A172 (cell line): ENCODE measurements at regions not wholly inside any gene's neighbourhood (a gene's known extent, or its start where the extent isn't known, plus 50 kb on each side); places are given as distances from the start of the nearest gene placed in this dataset.
"Not testable (repeated sequence)": the region's sequence is repeated elsewhere in the genome, so short reads cannot be mapped to it uniquely, and the experiment has no call there.

ENCODE experiments used
- DNase-seq: peaks from one replicate; pipeline ENCODE4 v3.0.0-alpha.2; 2015; ENCODE audit warnings: low spot score

DNA sequence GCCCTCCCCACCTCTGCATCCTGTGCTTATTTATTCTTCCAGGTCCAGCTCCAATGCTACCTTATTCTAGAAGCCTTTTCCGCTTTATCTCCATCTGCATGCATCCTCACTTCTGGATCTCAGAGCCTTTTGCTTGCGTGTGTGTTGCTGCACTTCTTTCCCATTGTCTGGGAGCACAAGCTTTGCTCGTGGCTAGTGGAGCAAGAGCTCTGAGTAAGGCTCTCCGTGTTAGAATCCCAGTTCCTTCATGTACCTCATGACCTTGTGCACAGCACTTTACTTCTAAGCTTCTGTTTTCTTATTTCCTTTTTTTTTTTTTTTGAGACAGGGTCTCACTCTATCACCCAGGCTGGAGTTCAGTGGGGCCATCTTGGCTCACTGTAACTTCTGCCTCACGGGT, 140.0 kb upstream of the POU3F1 start:
- DNase-seq, result no peak

DNA sequence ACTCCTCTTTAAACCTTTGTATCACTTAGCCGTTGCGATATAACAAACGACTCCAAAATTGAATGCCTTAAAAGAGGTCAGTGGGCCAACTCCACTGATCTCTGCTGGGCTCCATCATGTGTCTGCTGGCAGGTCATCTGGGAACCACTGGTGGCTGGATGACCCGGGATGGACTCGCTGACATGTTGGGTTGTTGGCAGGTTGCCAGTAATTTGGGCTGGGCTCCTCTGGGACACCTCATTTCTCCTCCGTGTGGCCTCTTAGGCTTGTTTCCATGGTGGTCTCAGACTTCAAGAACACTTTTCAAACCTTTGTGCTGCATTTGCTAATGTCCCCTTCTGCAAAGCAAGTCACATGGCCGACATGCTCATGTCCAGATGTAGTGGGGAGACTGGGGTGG, 139.3 kb upstream of the POU3F1 start:
- no peak for DNase-seq

- no peak for DNase-seq
These were observed 137.2 kb upstream of the POU3F1 start for GRCh38 chr1:38183747-38184146.

- no peak for DNase-seq
These were observed 136.5 kb upstream of the POU3F1 start for GRCh38 chr1:38183096-38183495.

GRCh38 chr1:38180388-38180787, 133.8 kb upstream of the POU3F1 start:
- not testable (repeated sequence) for DNase-seq

GRCh38 chr1:38179483-38179882, 132.9 kb upstream of the POU3F1 start:
- no peak for DNase-seq

DNA sequence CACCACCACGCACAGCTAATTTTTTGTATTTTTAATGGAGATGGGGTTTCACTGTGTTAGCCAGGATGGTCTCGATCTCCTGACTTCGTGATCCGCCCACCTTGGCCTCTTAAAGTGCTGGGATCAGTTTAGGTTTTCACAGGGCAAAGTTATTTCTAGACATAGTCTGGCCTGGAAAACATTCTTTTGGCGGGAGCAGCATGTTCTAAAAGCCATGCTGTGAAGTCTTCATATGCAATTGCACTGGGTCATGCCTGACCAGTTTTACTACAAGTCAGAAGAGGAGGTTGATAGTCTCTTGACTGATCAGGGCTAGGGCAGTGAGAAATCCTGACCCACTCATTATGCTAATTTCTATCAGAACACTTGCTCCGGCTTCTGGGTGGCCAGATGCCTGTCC, 131.6 kb upstream of the POU3F1 start:
- DNase-seq, result no peak

- no peak for DNase-seq
These were observed 128.5 kb upstream of the POU3F1 start for GRCh38 chr1:38175121-38175520.

GRCh38 chr1:38173848-38174247, 127.3 kb upstream of the POU3F1 start:
- no peak for DNase-seq

- DNase-seq, result no peak
These were observed 126.7 kb upstream of the POU3F1 start for GRCh38 chr1:38173157-38173831.

GRCh38 chr1:38169121-38169520, 122.5 kb upstream of the POU3F1 start:
- DNase-seq, result no peak

DNA sequence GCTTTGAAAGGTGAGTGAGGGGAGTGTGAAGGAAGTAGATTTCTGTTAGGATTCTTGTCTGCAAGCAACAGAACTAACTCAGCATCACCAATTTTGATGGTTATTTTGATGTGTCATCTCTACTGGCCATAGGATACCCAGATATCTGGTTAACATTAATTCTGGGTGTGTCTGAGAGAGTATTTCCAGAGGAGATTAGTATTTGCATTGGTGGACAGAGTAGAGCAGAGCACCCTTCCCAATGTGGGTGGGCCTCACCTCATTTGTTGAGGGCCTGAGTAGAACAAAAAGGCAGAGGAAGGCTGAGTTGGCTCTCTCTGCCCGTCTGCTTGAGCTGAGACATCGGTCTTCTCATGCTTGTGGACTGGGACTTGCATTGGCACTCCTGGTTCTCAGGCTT, 121.8 kb upstream of the POU3F1 start:
- DNase-seq, result no peak

- no peak for DNase-seq
These were observed 119.9 kb upstream of the POU3F1 start for GRCh38 chr1:38166461-38166860.

GRCh38 chr1:38153778-38154470, 107.3 kb upstream of the POU3F1 start:
- no peak for DNase-seq

- no peak for DNase-seq
These were observed 106.6 kb upstream of the POU3F1 start for GRCh38 chr1:38153066-38153777.

DNA sequence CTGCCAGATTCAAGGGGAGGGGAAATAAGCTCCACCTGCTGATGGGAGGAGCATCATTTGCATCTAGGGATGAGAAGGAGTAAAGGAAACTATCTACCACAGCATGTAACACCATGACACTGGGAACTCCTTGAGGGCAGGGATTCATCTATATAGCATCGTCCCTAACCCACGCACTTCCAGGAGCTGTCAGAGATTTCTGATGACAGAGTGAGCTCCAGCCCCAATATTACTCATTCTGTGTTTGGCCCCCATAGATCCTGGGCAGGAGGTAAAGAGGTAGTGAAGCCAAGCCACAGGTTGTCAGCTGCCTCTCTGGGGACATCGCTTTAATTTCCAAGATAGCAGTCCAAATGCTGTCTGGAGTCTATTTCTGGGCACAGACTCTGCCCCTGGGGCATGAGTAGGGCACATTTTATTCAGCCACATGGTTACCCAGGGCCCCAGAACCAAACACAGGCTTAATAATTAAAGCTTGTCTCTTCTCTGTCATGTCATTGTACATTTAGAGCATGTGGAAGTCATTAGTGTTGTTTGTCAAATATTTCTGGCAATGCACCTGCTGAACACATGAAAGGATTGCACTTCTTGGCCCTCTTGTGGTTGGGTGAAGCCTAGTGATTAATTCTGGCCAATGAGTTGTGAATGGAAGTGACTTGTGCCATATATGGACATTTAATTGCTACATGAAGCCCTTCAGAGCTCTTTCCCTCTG, 105.9 kb upstream of the POU3F1 start:
- no peak for DNase-seq

DNA sequence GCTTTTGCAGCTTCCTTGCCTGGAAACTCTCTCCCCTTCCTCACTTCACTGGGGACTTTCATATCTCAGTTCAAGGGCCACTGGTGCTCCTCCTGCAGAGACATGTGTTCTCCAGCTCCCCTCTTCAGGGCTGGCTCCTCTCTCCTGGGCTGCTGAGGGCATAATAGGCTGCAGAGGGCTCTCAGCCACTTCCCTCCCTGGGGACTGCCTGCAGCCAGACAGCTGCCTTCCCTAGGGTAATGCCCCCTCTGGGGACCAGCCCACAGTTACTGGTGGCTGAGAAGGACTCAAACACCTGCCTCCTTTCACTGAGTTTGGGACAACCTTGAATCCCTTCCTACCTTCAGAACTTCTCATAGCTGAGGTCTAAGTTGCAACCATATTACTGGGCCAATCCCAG, 104.8 kb upstream of the POU3F1 start:
- DNase-seq, result no peak

DNA sequence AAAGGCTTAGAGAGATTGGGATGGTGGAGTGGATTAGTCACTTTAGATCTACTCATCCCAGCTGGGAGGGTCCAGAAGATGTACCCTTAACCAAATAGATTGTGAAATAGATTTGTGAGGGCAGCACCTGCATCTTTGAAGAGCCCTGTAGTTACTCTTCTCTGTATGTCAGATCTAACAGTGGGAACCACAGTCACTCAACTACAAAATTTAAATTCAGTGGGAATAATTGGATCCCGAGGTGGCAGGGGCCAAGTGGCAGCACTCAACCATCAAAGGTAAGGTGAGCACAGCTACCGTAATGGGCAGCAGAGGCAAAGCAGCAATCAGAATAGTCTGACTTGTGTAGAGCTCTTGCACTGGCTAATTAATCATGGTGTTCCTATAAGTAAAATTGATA, 99.5 kb upstream of the POU3F1 start:
- DNase-seq, result not testable (repeated sequence)

DNA sequence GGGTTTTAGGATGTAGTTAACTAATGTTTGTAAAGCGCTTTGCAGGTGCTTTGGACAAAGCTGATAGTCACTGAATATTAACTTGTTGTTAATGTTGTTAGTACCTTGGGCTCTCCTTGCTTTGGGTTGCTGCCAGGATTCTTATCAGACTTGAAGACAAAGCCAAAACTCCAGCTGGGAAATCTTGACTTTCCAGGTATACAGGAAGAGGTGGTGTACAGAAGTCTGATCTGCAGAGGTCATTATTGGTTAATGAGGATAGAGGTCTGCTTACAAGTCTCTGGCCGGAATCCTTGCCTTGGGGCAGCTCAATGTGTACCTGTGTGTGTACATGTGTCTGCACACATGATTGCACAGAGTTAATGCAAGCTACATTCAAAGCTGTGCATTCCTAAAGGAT, 96.0 kb upstream of the POU3F1 start:
- no peak for DNase-seq

DNA sequence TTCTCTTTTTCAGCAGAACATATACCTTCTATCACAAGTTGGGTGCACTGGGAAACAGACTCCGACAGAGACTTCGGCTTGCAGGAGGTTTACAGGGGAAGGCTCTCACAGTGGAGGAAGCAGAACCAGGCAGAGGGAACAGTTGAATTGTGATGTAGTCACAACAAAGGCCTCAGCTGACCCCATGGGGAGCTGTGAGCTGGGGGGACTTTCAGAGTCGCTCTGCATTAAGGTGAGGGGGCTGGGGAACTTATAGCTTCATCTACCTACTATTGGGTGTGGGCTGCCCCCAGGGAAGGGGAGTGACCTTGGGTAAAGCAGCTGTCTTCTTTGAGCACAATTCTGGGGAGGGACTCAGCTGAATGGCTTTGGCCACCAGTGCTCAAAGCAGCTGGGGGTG, 94.9 kb upstream of the POU3F1 start:
- DNase-seq, result no peak

- DNase-seq, result no peak
These were observed 93.3 kb upstream of the POU3F1 start for GRCh38 chr1:38139738-38140487.
